GM19372 (cell line): ENCODE measurements at regions not wholly inside any gene's neighbourhood (a gene's known extent, or its start where the extent isn't known, plus 50 kb on each side); places are given as distances from the start of the nearest gene placed in this dataset.

Experiments
- ATAC-seq: cut with Tn5 transposase; IDR thresholded peaks from one replicate; pipeline ENCODE4 v1.9.1; 2021; ENCODE audit warnings: mild to moderate bottlenecking, low read depth, moderate library complexity; ENCODE audit not compliant: unreplicated experiment

- no peak for ATAC-seq
These were observed 643.8 kb downstream of the SORCS1 start for GRCh38 chr10:106520698-106521097.

- ATAC-seq = no peak
These were observed 645.0 kb downstream of the SORCS1 start for GRCh38 chr10:106519376-106520030.

- ATAC-seq = no peak
These were observed 649.2 kb downstream of the SORCS1 start for GRCh38 chr10:106515206-106515790.

- ATAC-seq = no peak
These were observed 651.1 kb downstream of the SORCS1 start for GRCh38 chr10:106513352-106513771.

GRCh38 chr10:106511917-106512316 is 652.6 kb downstream of the SORCS1 start:
- no peak for ATAC-seq

- ATAC-seq = no peak
These were observed 655.6 kb downstream of the SORCS1 start for GRCh38 chr10:106508950-106509349.

- ATAC-seq = no peak
These were observed 657.8 kb downstream of the SORCS1 start for GRCh38 chr10:106506526-106507283.

GRCh38 chr10:106504536-106504935 is 660.0 kb downstream of the SORCS1 start:
- no peak for ATAC-seq

- ATAC-seq = no peak
These were observed 661.9 kb downstream of the SORCS1 start for GRCh38 chr10:106502641-106503040.

- ATAC-seq = no peak
These were observed 663.5 kb downstream of the SORCS1 start for GRCh38 chr10:106500925-106501525.

- no peak for ATAC-seq
These were observed 664.2 kb downstream of the SORCS1 start for GRCh38 chr10:106500041-106500924.

- no peak for ATAC-seq
These were observed 665.1 kb downstream of the SORCS1 start for GRCh38 chr10:106499448-106499847.

GRCh38 chr10:106498675-106499074 is 665.8 kb downstream of the SORCS1 start:
- no peak for ATAC-seq

GRCh38 chr10:106495931-106496330 is 668.6 kb downstream of the SORCS1 start:
- ATAC-seq = no peak

- no peak for ATAC-seq
These were observed 670.8 kb downstream of the SORCS1 start for GRCh38 chr10:106493751-106494150.

- no peak for ATAC-seq
These were observed 671.3 kb downstream of the SORCS1 start for GRCh38 chr10:106493226-106493625.

GRCh38 chr10:106487726-106488125 is 676.8 kb downstream of the SORCS1 start:
- no peak for ATAC-seq

GRCh38 chr10:106481598-106482275 is 682.8 kb downstream of the SORCS1 start:
- no peak for ATAC-seq

GRCh38 chr10:106479636-106480035 is 684.9 kb downstream of the SORCS1 start:
- no peak for ATAC-seq

- no peak for ATAC-seq
These were observed 689.6 kb downstream of the SORCS1 start for GRCh38 chr10:106474876-106475275.
